ENCODE measurements at regions not wholly inside any gene's neighbourhood (a gene's known extent, or its start where the extent isn't known, plus 50 kb on each side); places are given as distances from the start of the nearest gene placed in this dataset.
"Not testable (repeated sequence)": the region's sequence is repeated elsewhere in the genome, so short reads cannot be mapped to it uniquely, and the experiment has no call there.

- TF ChIP-seq, protein P1, sequence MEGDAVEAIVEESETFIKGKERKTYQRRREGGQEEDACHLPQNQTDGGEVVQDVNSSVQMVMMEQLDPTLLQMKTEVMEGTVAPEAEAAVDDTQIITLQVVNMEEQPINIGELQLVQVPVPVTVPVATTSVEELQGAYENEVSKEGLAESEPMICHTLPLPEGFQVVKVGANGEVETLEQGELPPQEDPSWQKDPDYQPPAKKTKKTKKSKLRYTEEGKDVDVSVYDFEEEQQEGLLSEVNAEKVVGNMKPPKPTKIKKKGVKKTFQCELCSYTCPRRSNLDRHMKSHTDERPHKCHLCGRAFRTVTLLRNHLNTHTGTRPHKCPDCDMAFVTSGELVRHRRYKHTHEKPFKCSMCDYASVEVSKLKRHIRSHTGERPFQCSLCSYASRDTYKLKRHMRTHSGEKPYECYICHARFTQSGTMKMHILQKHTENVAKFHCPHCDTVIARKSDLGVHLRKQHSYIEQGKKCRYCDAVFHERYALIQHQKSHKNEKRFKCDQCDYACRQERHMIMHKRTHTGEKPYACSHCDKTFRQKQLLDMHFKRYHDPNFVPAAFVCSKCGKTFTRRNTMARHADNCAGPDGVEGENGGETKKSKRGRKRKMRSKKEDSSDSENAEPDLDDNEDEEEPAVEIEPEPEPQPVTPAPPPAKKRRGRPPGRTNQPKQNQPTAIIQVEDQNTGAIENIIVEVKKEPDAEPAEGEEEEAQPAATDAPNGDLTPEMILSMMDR (IDR thresholded peaks at IDR 0.05; ENCODE audit: low read length) = not testable (repeated sequence)
- not testable (repeated sequence) for TF ChIP-seq EZH2 (IDR thresholded peaks at IDR 0.05; ENCODE audit: borderline replicate concordance, low read length)
These were observed 118.0 kb upstream of the SLC4A4 start for GRCh38 chr4:71220848-71221247.

Measured in OCI-LY1 (cell line).